OCI-LY3 (cell line): ENCODE measurements at regions not wholly inside any gene's neighbourhood (a gene's known extent, or its start where the extent isn't known, plus 50 kb on each side); places are given as distances from the start of the nearest gene placed in this dataset.

Source experiments
- H2AFZ ChIP-seq: fragments of 200-600, 300-600 bp; shearing (Covaris generic); 2 replicates; pipeline ENCODE4 v1.6.0; 2014; ENCODE audit warnings: antibody characterized with exemption, low read depth, low read length
- H3K27ac ChIP-seq: fragments of 200-600, 300-600 bp; sonication (generic); 2 replicates; pipeline ENCODE4 v1.5.1; 2014; ENCODE audit warnings: mild to moderate bottlenecking, low read length, moderate library complexity, mixed read lengths
- H3K27me3 ChIP-seq: fragments of 200-600, 300-600 bp; sonication (generic); 2 replicates; pipeline ENCODE4 v1.6.1; 2014; ENCODE audit warnings: low read depth, low read length, mixed read lengths
- H3K36me3 ChIP-seq: fragments of 200-600, 300-600 bp; sonication (generic); replicated peaks from 2 replicates; pipeline ENCODE3; 2014; ENCODE audit warnings: low read depth, low read length, mixed read lengths
- H3K4me1 ChIP-seq: fragments of 300-600, 200-600 bp; sonication (generic); 2 replicates; pipeline ENCODE4 v1.6.1; 2014; ENCODE audit warnings: low read length, mixed read lengths
- H3K4me2 ChIP-seq: fragments of 200-600, 300-600 bp; sonication (generic); 2 replicates; pipeline ENCODE4 v1.6.1; 2014; ENCODE audit warnings: low read length, mixed read lengths
- H3K4me3 ChIP-seq: fragments of 300-600, 200-600 bp; sonication (generic); 2 replicates; pipeline ENCODE4 v1.5.1; 2014; ENCODE audit warnings: antibody characterized with exemption, mild to moderate bottlenecking, low read length, moderate library complexity
- H3K79me2 ChIP-seq: fragments of 300-600, 200-600 bp; shearing (Covaris generic); 2 replicates; pipeline ENCODE4 v1.6.1; 2014; ENCODE audit warnings: mild to moderate bottlenecking, low read length, mixed read lengths
- H3K9ac ChIP-seq: fragments of 300-600, 200-600 bp; shearing (Covaris generic); 2 replicates; pipeline ENCODE4 v1.6.0; 2014; ENCODE audit warnings: mild to moderate bottlenecking, low read length, moderate library complexity
- H3K9me3 ChIP-seq: fragments of 200-600, 300-600 bp; shearing (Covaris generic); 2 replicates; pipeline ENCODE4 v1.6.1; 2014; ENCODE audit warnings: low read length, mixed read lengths; ENCODE audit not compliant: insufficient read depth
- H4K20me1 ChIP-seq: fragments of 200-600, 300-600 bp; sonication (generic); 2 replicates; pipeline ENCODE4 v1.6.1; 2016; ENCODE audit warnings: low read length, mixed read lengths; ENCODE audit not compliant: insufficient read depth
- CTCF ChIP-seq: fragments of 200-600, 300-600 bp; sonication (generic); IDR thresholded peaks from 2 replicates; pipeline ENCODE4 v1.5.1; 2014; ENCODE audit warnings: antibody characterized with exemption, low read length, low read depth
- EZH2phosphoT487 ChIP-seq: fragments of 200-600 bp; shearing (Covaris generic); IDR thresholded peaks from 2 replicates; pipeline ENCODE4 v1.6.1; 2018; ENCODE audit warnings: antibody characterized with exemption, mixed run types, low read depth

- TF ChIP-seq CTCF (no peak), EZH2phosphoT487 (no peak)
- no peaks in the 10 kb centered on the region for H3K36me3 ChIP-seq
Measured at GRCh38 chr3:22908989-22909507, 294.1 kb upstream of the UBE2E2 start.

GRCh38 chr3:22916933-22917332 is 286.2 kb upstream of the UBE2E2 start:
- Histone ChIP-seq H3K9ac (no peak overlapping the region), H3K36me3 (no peaks in the 10 kb centered on the region)

More at GRCh38 chr3:22908989-22909507, 294.1 kb upstream of the UBE2E2 start:
- Histone ChIP-seq H3K27ac (no peak overlapping the region), H3K79me2 (no peaks in the 10 kb centered on the region), H3K27me3 (no peaks in the 10 kb centered on the region), H4K20me1 (no peaks in the 10 kb centered on the region), H3K9me3 (no peaks in the 10 kb centered on the region), H2AFZ (no peak overlapping the region), H3K4me2 (no peak overlapping the region), H3K4me1 (no peaks in the 10 kb centered on the region), H3K4me3 (no peak overlapping the region), H3K9ac (no peak overlapping the region)

GRCh38 chr3:22920006-22920405 is 283.1 kb upstream of the UBE2E2 start:
- no peak for TF ChIP-seq CTCF
- no peak for TF ChIP-seq EZH2phosphoT487
- H3K27ac ChIP-seq, result no peak overlapping the region
- H4K20me1 ChIP-seq, result no peaks in the 10 kb centered on the region
- no peaks in the 10 kb centered on the region for H3K4me1 ChIP-seq
- H3K79me2 ChIP-seq, result no peaks in the 10 kb centered on the region
- H2AFZ ChIP-seq, result no peak overlapping the region
- H3K9ac ChIP-seq, result no peak overlapping the region
- H3K9me3 ChIP-seq, result no peaks in the 10 kb centered on the region
- H3K4me2 ChIP-seq, result no peak overlapping the region
- H3K36me3 ChIP-seq, result no peaks in the 10 kb centered on the region
- no peak overlapping the region for H3K4me3 ChIP-seq
- H3K27me3 ChIP-seq, result peaks cover 9% of the 10 kb centered on the region

More at GRCh38 chr3:22916933-22917332, 286.2 kb upstream of the UBE2E2 start:
- TF ChIP-seq CTCF, result no peak
- no peak for TF ChIP-seq EZH2phosphoT487
- H3K4me1 ChIP-seq, result no peaks in the 10 kb centered on the region
- H3K4me2 ChIP-seq, result no peak overlapping the region
- H3K79me2 ChIP-seq, result no peaks in the 10 kb centered on the region
- H2AFZ ChIP-seq, result no peak overlapping the region
- peaks cover 9% of the 10 kb centered on the region for H3K27me3 ChIP-seq
- no peaks in the 10 kb centered on the region for H3K9me3 ChIP-seq
- H4K20me1 ChIP-seq, result no peaks in the 10 kb centered on the region
- H3K4me3 ChIP-seq, result no peak overlapping the region
- H3K27ac ChIP-seq, result no peak overlapping the region

- TF ChIP-seq CTCF, result peak; percentile 68
- no peak for TF ChIP-seq EZH2phosphoT487
- Histone ChIP-seq H2AFZ (no peak overlapping the region), H4K20me1 (no peaks in the 10 kb centered on the region), H3K4me3 (no peak overlapping the region), H3K4me1 (no peaks in the 10 kb centered on the region), H3K9me3 (no peaks in the 10 kb centered on the region), H3K79me2 (no peaks in the 10 kb centered on the region), H3K27ac (no peak overlapping the region), H3K4me2 (peak overlapping the region; percentile 13; the same call in 1 of the 2 replicates), H3K9ac (no peak overlapping the region), H3K36me3 (no peaks in the 10 kb centered on the region), H3K27me3 (peaks cover 5% of the 10 kb centered on the region)
Measured at GRCh38 chr3:22922317-22922716, 280.8 kb upstream of the UBE2E2 start.
